K562 (cell line): ENCODE measurements at regions not wholly inside any gene's neighbourhood (a gene's known extent, or its start where the extent isn't known, plus 50 kb on each side); places are given as distances from the start of the nearest gene placed in this dataset.

Source experiments
- E2F6 ChIP-seq, 2 experiments: IDR thresholded peaks; 2 replicates each; pipeline ENCODE4 v1.6.1; 2011; ENCODE audit warnings: borderline replicate concordance in 1 of 2, control low read depth in 1 of 2, low read depth in 1 of 2, low read length in 1 of 2, mild to moderate bottlenecking in 1 of 2, mixed read lengths in 1 of 2, moderate library complexity in 1 of 2; ENCODE audit not compliant: insufficient read depth in 1 of 2, insufficient read length in 1 of 2, poor library complexity in 1 of 2, severe bottlenecking in 1 of 2; ENCODE audit errors: extremely low read depth in 1 of 2
- ELK3 ChIP-seq: fragments of 450-650 bp; formaldehyde crosslinking; IDR thresholded peaks from 2 replicates; pipeline ENCODE4 v1.4.0; 2020; ENCODE audit warnings: mild to moderate bottlenecking
- HES1 ChIP-seq: fragments of 450-650 bp; IDR thresholded peaks from 2 replicates; pipeline ENCODE4 v1.6.1; 2016; ENCODE audit warnings: low read depth, mild to moderate bottlenecking, moderate library complexity
- ILK ChIP-seq: fragments of 450-650 bp; IDR thresholded peaks from 2 replicates; pipeline ENCODE4 v1.6.1; 2016; ENCODE audit warnings: missing genetic modification characterization, low read depth, mild to moderate bottlenecking, missing compliant biosample characterization, moderate library complexity, borderline replicate concordance
- MAFG ChIP-seq: fragments of 450-650 bp; conservative IDR thresholded peaks from 2 replicates; pipeline ENCODE4 v1.6.1; 2016; ENCODE audit warnings: missing genetic modification characterization, missing compliant biosample characterization
- PBX2 ChIP-seq, 2 experiments: IDR thresholded peaks in 1 of 2; conservative IDR thresholded peaks in 1 of 2; 2 replicates each; pipeline ENCODE4 v1.6.1; 2016; ENCODE audit warnings: low read depth in 2 of 2, mild to moderate bottlenecking in 1 of 2, missing compliant biosample characterization in 1 of 2, missing genetic modification characterization in 1 of 2, moderate library complexity in 1 of 2
- PHF20 ChIP-seq: fragments of 450-650 bp; IDR thresholded peaks from 2 replicates; pipeline ENCODE4 v1.6.1; 2018; ENCODE audit not compliant: partially characterized antibody
- POU5F1 ChIP-seq: fragments of 150-350 bp; IDR thresholded peaks from 2 replicates; pipeline ENCODE4 v1.6.1; 2014; ENCODE audit warnings: borderline replicate concordance, low read length, low read depth, mild to moderate bottlenecking; ENCODE audit not compliant: partially characterized antibody
- PRMT5 ChIP-seq: sonication (generic); formaldehyde crosslinking; IDR thresholded peaks from 2 replicates; pipeline ENCODE4 v1.5.0; 2020; ENCODE audit warnings: missing genetic modification reagents
- SIN3A ChIP-seq, 2 experiments: fragments of 150-350 bp in 1 of 2; IDR thresholded peaks; 2 replicates each; pipeline ENCODE4 v1.6.1; 2011 to 2016; ENCODE audit warnings: borderline replicate concordance in 2 of 2, low read depth in 2 of 2, low read length in 2 of 2, mild to moderate bottlenecking in 2 of 2, moderate library complexity in 2 of 2; ENCODE audit not compliant: control insufficient read depth in 1 of 2
- SNIP1 ChIP-seq: fragments of 450-650 bp; IDR thresholded peaks from 2 replicates; pipeline ENCODE4 v1.7.1; 2017; ENCODE audit warnings: low read depth, mild to moderate bottlenecking
- SRF ChIP-seq, 2 experiments: fragments of 250-450, 450-650 bp in 1 of 2; sonication (Bioruptor Pico) in 1 of 2; sonication (generic) in 1 of 2; formaldehyde crosslinking; IDR thresholded peaks; 2 replicates each; pipeline versions ENCODE4 v1.5.0 to v1.5.1; 2020 to 2022; ENCODE audit warnings: mild to moderate bottlenecking in 1 of 2, missing genetic modification reagents in 1 of 2
- SRSF7 ChIP-seq: fragments of 200-400 bp; formaldehyde crosslinking; optimal IDR thresholded peaks from 2 replicates; pipeline ENCODE3; 2017; ENCODE audit warnings: mild to moderate bottlenecking, low read depth, low read length
- TCF15 ChIP-seq: fragments of 250-450 bp; sonication (Bioruptor Pico); IDR thresholded peaks from 2 replicates; pipeline ENCODE4 v1.8.0; 2022; ENCODE audit warnings: moderate library complexity, mild to moderate bottlenecking, inconsistent platforms
- TCFL5 ChIP-seq: fragments of 250-450 bp; sonication (Bioruptor Pico); conservative IDR thresholded peaks from 2 replicates; pipeline ENCODE4 v1.6.1; 2021; ENCODE audit warnings: mild to moderate bottlenecking, moderate library complexity, matching md5 sums
- TEAD2 ChIP-seq: fragments of 450-650 bp; IDR thresholded peaks from 2 replicates; pipeline ENCODE4 v1.6.1; 2016; ENCODE audit warnings: missing genetic modification characterization, control low read depth, missing compliant biosample characterization
- ZBTB1 ChIP-seq: sonication (generic); formaldehyde crosslinking; IDR thresholded peaks from 2 replicates; pipeline ENCODE4 v1.8.1; 2023; ENCODE audit warnings: missing genetic modification reagents, low read depth, mild to moderate bottlenecking, borderline replicate concordance
- ZEB2 ChIP-seq: fragments of 450-650 bp; IDR thresholded peaks from 2 replicates; pipeline ENCODE4 v1.6.1; 2016
- ZNF583 ChIP-seq: fragments of 250-450 bp; sonication (Bioruptor Pico); IDR thresholded peaks from 2 replicates; pipeline ENCODE4 v1.4.0; 2020
- ZNF699 ChIP-seq: fragments of 250-450 bp; sonication (Bioruptor Pico); IDR thresholded peaks from 2 replicates; pipeline ENCODE4 v1.8.0; 2021; ENCODE audit warnings: mild to moderate bottlenecking, moderate library complexity; ENCODE audit not compliant: insufficient replicate concordance

GRCh38 chr6:14477559-14477958 is 360.0 kb downstream of the CD83 start (continued):
- TF ChIP-seq PBX2 (CRISPR knock-in tag; IDR thresholded peaks at IDR 0.05; ENCODE audit: low read depth) (no peak), PBX2 (tag; conservative IDR thresholded peaks at IDR 0.05; ENCODE audit: low read depth) (no peak), SRF (CRISPR knock-in tag; IDR thresholded peaks at IDR 0.05) (no peak), SIN3A (IDR thresholded peaks at IDR 0.05; ENCODE audit: borderline replicate concordance in 2 of 2, control insufficient read depth in 1 of 2, low read depth in 2 of 2, low read length in 2 of 2) (no peak), PRMT5 (CRISPR knock-in tag) (no peak), HES1 (no peak), POU5F1 (no peak), TCFL5 (CRISPR knock-in tag) (no peak), SNIP1 (no peak), ZBTB1 (CRISPR knock-in tag) (no peak), PHF20 (no peak), ZNF699 (no peak), ILK (tag) (no peak), ZEB2 (peak; percentile 78), ELK3 (CRISPR knock-in tag) (no peak), E2F6 (IDR thresholded peaks at IDR 0.05; ENCODE audit: borderline replicate concordance in 1 of 2, extremely low read depth in 1 of 2, insufficient read depth in 1 of 2, insufficient read length in 1 of 2, low read depth in 1 of 2, low read length in 1 of 2, poor library complexity in 1 of 2, severe bottlenecking in 1 of 2) (no peak), MAFG (tag) (0 out of 2 replicates have a peak, but pooled peaks have one; percentile 3), TEAD2 (tag) (no peak), SRSF7 (no peak), TCF15 (CRISPR knock-in tag) (no peak), ZNF583 (CRISPR knock-in tag) (no peak)
